ENCODE measurements at regions not wholly inside any gene's neighbourhood (a gene's known extent, or its start where the extent isn't known, plus 50 kb on each side); places are given as distances from the start of the nearest gene placed in this dataset.

- H3K27ac ChIP-seq = no peak overlapping the region
- no peak for TF ChIP-seq CTCF (IDR thresholded peaks at IDR 0.05; ENCODE audit: low read depth, low read length)
- no peaks in the 10 kb centered on the region for H3K9me3 ChIP-seq (ENCODE audit: severe bottlenecking)
- H3K27me3 ChIP-seq (ENCODE audit: insufficient read depth, low read depth, severe bottlenecking) = no peaks in the 10 kb centered on the region
- H3K36me3 ChIP-seq = no peaks in the 10 kb centered on the region
- DNase-seq = no peak
- no peak overlapping the region for H3K4me3 ChIP-seq (ENCODE audit: low read depth, low read length)
These were observed 425.7 kb upstream of the SEMA3D start for GRCh38 chr7:85612514-85612913.

- Histone ChIP-seq H3K4me3 (ENCODE audit: low read depth, low read length) (no peak overlapping the region), H3K36me3 (no peaks in the 10 kb centered on the region), H3K27ac (no peak overlapping the region), H3K27me3 (ENCODE audit: insufficient read depth, low read depth, severe bottlenecking) (no peaks in the 10 kb centered on the region), H3K9me3 (ENCODE audit: severe bottlenecking) (no peaks in the 10 kb centered on the region)
- no peak for TF ChIP-seq CTCF (IDR thresholded peaks at IDR 0.05; ENCODE audit: low read depth, low read length)
- no peak for DNase-seq
These were observed 421.9 kb upstream of the SEMA3D start for GRCh38 chr7:85608804-85609203.

GRCh38 chr7:85602196-85602595 is 415.3 kb upstream of the SEMA3D start:
- no peaks in the 10 kb centered on the region for H3K9me3 ChIP-seq (ENCODE audit: severe bottlenecking)
- H3K4me3 ChIP-seq (ENCODE audit: low read depth, low read length) = no peak overlapping the region
- no peaks in the 10 kb centered on the region for H3K36me3 ChIP-seq
- no peak for TF ChIP-seq CTCF (IDR thresholded peaks at IDR 0.05; ENCODE audit: low read depth, low read length)
- no peak for DNase-seq
- no peaks in the 10 kb centered on the region for H3K27me3 ChIP-seq (ENCODE audit: insufficient read depth, low read depth, severe bottlenecking)
- no peak overlapping the region for H3K27ac ChIP-seq

GRCh38 chr7:85600395-85600794 is 413.5 kb upstream of the SEMA3D start:
- TF ChIP-seq CTCF (IDR thresholded peaks at IDR 0.05; ENCODE audit: low read depth, low read length) = no peak
- H3K4me3 ChIP-seq (ENCODE audit: low read depth, low read length) = no peak overlapping the region
- DNase-seq = no peak
- H3K27ac ChIP-seq = no peak overlapping the region
- H3K36me3 ChIP-seq = no peaks in the 10 kb centered on the region
- no peaks in the 10 kb centered on the region for H3K27me3 ChIP-seq (ENCODE audit: insufficient read depth, low read depth, severe bottlenecking)
- H3K9me3 ChIP-seq (ENCODE audit: severe bottlenecking) = no peaks in the 10 kb centered on the region

GRCh38 chr7:85596827-85597226 is 410.0 kb upstream of the SEMA3D start:
- peak; percentile 24 for DNase-seq
- Histone ChIP-seq H3K4me3 (ENCODE audit: low read depth, low read length) (no peak overlapping the region), H3K27ac (no peak overlapping the region), H3K36me3 (no peaks in the 10 kb centered on the region), H3K27me3 (ENCODE audit: insufficient read depth, low read depth, severe bottlenecking) (no peaks in the 10 kb centered on the region), H3K9me3 (ENCODE audit: severe bottlenecking) (no peaks in the 10 kb centered on the region)
- TF ChIP-seq CTCF (IDR thresholded peaks at IDR 0.05; ENCODE audit: low read depth, low read length) = no peak

- Histone ChIP-seq H3K27ac (no peak overlapping the region), H3K36me3 (no peaks in the 10 kb centered on the region), H3K9me3 (ENCODE audit: severe bottlenecking) (no peaks in the 10 kb centered on the region), H3K4me3 (ENCODE audit: low read depth, low read length) (no peak overlapping the region), H3K27me3 (ENCODE audit: insufficient read depth, low read depth, severe bottlenecking) (no peaks in the 10 kb centered on the region)
- no peak for TF ChIP-seq CTCF (IDR thresholded peaks at IDR 0.05; ENCODE audit: low read depth, low read length)
- DNase-seq = no peak
These were observed 408.9 kb upstream of the SEMA3D start for GRCh38 chr7:85595750-85596178.
